ENCODE measurements at regions not wholly inside any gene's neighbourhood (a gene's known extent, or its start where the extent isn't known, plus 50 kb on each side); places are given as distances from the start of the nearest gene placed in this dataset.

- TF ChIP-seq GATA1 (IDR thresholded peaks at IDR 0.05; ENCODE audit: low read depth, low read length) (no peak), POLR2A (IDR thresholded peaks at IDR 0.05; ENCODE audit: low read length) (no peak)
These were observed 76.4 kb upstream of the NHS start for GRCh38 chrX:17298564-17298963.

Measured in erythroblast (primary cell).